ENCODE measurements at regions not wholly inside any gene's neighbourhood (a gene's known extent, or its start where the extent isn't known, plus 50 kb on each side); places are given as distances from the start of the nearest gene placed in this dataset.

DNA sequence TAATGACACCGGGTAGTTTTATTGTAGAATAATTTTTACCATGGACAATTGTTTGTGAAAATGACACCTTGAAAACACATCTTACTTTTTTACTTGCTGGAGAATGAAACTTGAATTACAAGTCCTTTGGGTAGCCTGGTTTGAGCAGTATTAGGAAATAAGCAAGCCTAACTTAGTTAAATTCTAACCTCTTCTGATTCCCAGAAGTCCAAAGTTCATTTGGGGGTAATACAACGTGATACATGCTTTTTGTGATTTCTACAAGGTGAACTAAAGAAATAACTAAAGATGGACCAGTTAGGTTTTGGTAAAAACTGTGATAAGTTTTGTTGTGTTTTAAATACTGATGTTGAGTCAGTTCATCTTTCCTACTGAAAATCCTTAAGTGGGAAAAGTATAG is 135.4 kb upstream of the DMRT1 start (continued):
- TF ChIP-seq PTBP1 (IDR thresholded peaks at IDR 0.05; ENCODE audit: low read depth, low read length, poor library complexity, severe bottlenecking) (no peak), TERF1 (CRISPR knock-in tag; IDR thresholded peaks at IDR 0.05) (no peak)

DNA sequence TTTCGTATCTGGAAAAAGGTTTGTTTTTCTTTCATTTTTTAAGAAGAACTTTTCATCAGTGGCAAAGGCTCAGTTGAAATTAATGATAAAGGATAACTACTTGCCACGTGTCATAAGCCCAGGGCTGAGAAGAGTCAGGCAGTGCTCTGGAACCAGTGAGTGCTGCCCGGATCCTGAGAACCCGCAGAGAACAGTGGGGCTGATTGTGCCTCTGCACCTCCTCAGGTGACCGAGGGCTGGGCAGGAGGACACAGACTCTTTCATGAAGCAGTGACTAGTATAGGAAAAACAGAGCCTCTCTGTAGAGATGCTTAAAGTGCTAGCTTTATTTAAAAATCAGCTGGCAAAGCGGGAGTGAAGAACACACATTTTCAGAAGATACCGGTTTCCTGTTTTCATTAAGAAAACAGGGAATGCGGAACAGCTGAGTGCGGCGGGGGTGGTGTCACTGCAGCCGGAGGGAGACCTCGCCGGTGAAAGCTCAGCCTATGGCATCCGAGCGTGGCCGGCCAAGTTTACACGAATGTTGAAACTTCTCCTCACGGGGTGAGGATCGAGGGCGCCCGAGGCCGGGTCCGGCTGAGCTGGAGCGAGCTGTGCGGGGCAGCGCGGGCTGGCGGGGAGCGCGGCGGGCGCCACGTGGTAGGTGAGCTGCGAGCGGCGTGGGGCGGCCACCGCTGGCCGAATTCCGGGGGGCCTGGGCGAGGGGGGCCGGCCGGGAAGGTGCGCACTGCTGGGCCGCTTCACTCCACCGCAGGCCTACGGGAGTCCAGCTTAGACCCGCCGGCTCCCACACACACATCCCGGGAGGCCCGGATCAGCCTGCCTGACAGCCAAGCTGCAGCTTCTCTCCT is 134.7 kb upstream of the DMRT1 start:
- in situ Hi-C loops (cut with HindIII; ENCODE audit: extremely low pct_ligation_motif_present, low pct_unique_long_range_greater_than_20kb) (loop anchor here (10.0 kb wide), 1 partner anchor 92 kb away; no protein-coding TSS in a partner anchor), intact Hi-C loops (cut with micrococcal nuclease; ENCODE audit: unreplicated experiment) (loop anchor here (1.0 to 5.0 kb wide), 4 partner anchors 24 to 93 kb away; no protein-coding TSS in a partner anchor)
- no peaks in the 10 kb centered on the region for H3K27me3 ChIP-seq (ENCODE audit: control insufficient read depth in 1 of 2, insufficient read depth in 2 of 2, low read length in 2 of 2)
- H3K4me3 ChIP-seq (replicated peaks in 1 of 3; ENCODE audit: insufficient read depth in 1 of 3, low read depth in 2 of 3, low read length in 3 of 3): peak overlapping the region; percentile 44 to 74 (median 46); a peak in 5 of 6 replicates
- FAIRE-seq (no peak), ATAC-seq (peak; percentile 67), DNase-seq (ENCODE audit: low spot score) (peak; percentile 85)
- H2AFZ ChIP-seq (ENCODE audit: low read length): no peak overlapping the region
- H4K20me1 ChIP-seq (ENCODE audit: insufficient read depth, low read length): no peaks in the 10 kb centered on the region; the same call in 1 of the 2 replicates
- TSS peak; percentile 41 for BruUV-seq (replicated peaks)
- peak overlapping the region; percentile 81 for H3K9ac ChIP-seq (ENCODE audit: insufficient read depth, low read depth, low read length)
- POLR2A ChIA-PET: interaction anchor here (0.9 to 14.6 kb wide), 18 partner anchors 9 to 86 kb away, joined by 3 to 320 read pairs (median 6); no protein-coding TSS in a partner anchor
- WGBS (ENCODE audit: low lambda C conversion rate): under 1% methylated on average over 23 of the region's 51 CpGs
- H3K36me3 ChIP-seq (replicated peaks in 1 of 2; ENCODE audit: control insufficient read depth in 1 of 2, insufficient read depth in 2 of 2, low read length in 2 of 2): peaks cover 11 to 22% of the 10 kb centered on the region in 2 experiments
- peaks cover 92% of the 10 kb centered on the region for H3K79me2 ChIP-seq (ENCODE audit: insufficient read depth, low read length)
- H3K9me3 ChIP-seq (ENCODE audit: low read length): no peaks in the 10 kb centered on the region
- peaks cover 84% of the 10 kb centered on the region for H3K4me1 ChIP-seq (ENCODE audit: insufficient read depth, low read length)
- CTCF ChIA-PET (ENCODE audit: low intra/inter-chr PET ratio, low total read pairs): no interaction called here
- H3K4me2 ChIP-seq (ENCODE audit: low read depth, low read length): peak overlapping the region; percentile 78
- peak overlapping the region; percentile 83 for H3K27ac ChIP-seq (ENCODE audit: extremely low read length, insufficient read depth, low read length)
- TF ChIP-seq TRAFD1 (CRISPR knock-in tag; IDR thresholded peaks at IDR 0.05; ENCODE audit: borderline replicate concordance): no peak
- TF ChIP-seq ZNF253 (CRISPR knock-in tag; IDR thresholded peaks at IDR 0.05; ENCODE audit: borderline replicate concordance): no peak
- TF ChIP-seq MIXL1 (CRISPR knock-in tag; IDR thresholded peaks at IDR 0.05): no peak
- no peak for TF ChIP-seq SSRP1 (CRISPR knock-in tag; IDR thresholded peaks at IDR 0.05)
- no peak for TF ChIP-seq ZSCAN29 (CRISPR knock-in tag; conservative IDR thresholded peaks at IDR 0.05)
- no peak for TF ChIP-seq E2F5 (CRISPR knock-in tag; conservative IDR thresholded peaks at IDR 0.05)
- TF ChIP-seq HINFP (CRISPR knock-in tag; IDR thresholded peaks at IDR 0.05; ENCODE audit: low read depth): no peak
- TF ChIP-seq, protein P1, sequence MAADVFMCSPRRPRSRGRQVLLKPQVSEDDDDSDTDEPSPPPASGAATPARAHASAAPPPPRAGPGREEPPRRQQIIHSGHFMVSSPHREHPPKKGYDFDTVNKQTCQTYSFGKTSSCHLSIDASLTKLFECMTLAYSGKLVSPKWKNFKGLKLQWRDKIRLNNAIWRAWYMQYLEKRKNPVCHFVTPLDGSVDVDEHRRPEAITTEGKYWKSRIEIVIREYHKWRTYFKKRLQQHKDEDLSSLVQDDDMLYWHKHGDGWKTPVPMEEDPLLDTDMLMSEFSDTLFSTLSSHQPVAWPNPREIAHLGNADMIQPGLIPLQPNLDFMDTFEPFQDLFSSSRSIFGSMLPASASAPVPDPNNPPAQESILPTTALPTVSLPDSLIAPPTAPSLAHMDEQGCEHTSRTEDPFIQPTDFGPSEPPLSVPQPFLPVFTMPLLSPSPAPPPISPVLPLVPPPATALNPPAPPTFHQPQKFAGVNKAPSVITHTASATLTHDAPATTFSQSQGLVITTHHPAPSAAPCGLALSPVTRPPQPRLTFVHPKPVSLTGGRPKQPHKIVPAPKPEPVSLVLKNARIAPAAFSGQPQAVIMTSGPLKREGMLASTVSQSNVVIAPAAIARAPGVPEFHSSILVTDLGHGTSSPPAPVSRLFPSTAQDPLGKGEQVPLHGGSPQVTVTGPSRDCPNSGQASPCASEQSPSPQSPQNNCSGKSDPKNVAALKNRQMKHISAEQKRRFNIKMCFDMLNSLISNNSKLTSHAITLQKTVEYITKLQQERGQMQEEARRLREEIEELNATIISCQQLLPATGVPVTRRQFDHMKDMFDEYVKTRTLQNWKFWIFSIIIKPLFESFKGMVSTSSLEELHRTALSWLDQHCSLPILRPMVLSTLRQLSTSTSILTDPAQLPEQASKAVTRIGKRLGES (CRISPR knock-in tag; IDR thresholded peaks at IDR 0.05; ENCODE audit: borderline replicate concordance): no peak; the same call in 1 of the 2 replicates
- no peak for TF ChIP-seq BATF2 (CRISPR knock-in tag; IDR thresholded peaks at IDR 0.05)

Measured in HepG2 (cell line).